BE2C (cell line): ENCODE measurements at regions not wholly inside any gene's neighbourhood (a gene's known extent, or its start where the extent isn't known, plus 50 kb on each side); places are given as distances from the start of the nearest gene placed in this dataset.

Source experiments
- DNase-seq: peaks from one replicate; pipeline ENCODE4 v3.0.0-alpha.2; 2020
- H3K27me3 ChIP-seq: fragments of 250-450 bp; sonication (Bioruptor Pico); 2 replicates; pipeline ENCODE4 v1.5.1; 2020; ENCODE audit warnings: mild to moderate bottlenecking
- H3K36me3 ChIP-seq: fragments of 250-450 bp; sonication (Bioruptor Pico); 2 replicates; pipeline ENCODE4 v1.5.1; 2020; ENCODE audit warnings: mild to moderate bottlenecking
- H3K4me1 ChIP-seq: fragments of 250-450 bp; sonication (Bioruptor Pico); 2 replicates; pipeline ENCODE4 v1.5.1; 2020
- H3K4me3 ChIP-seq: 2 replicates; pipeline ENCODE4 v1.5.1; 2011; ENCODE audit warnings: low read depth, low read length
- H3K9me3 ChIP-seq: fragments of 250-450 bp; sonication (Bioruptor Pico); 2 replicates; pipeline ENCODE4 v1.5.1; 2020
- CTCF ChIP-seq: IDR thresholded peaks from 2 replicates; pipeline ENCODE4 v1.5.1; 2012; ENCODE audit warnings: mild to moderate bottlenecking, low read depth, low read length

GRCh38 chr5:124478264-124478663, 268.2 kb downstream of the ZNF608 start:
- H3K27me3 ChIP-seq = no peaks in the 10 kb centered on the region
- no peak for TF ChIP-seq CTCF
- DNase-seq = no peak
- H3K36me3 ChIP-seq = no peaks in the 10 kb centered on the region
- no peaks in the 10 kb centered on the region for H3K4me1 ChIP-seq
- H3K9me3 ChIP-seq = no peaks in the 10 kb centered on the region
- H3K4me3 ChIP-seq = no peak overlapping the region

- no peaks in the 10 kb centered on the region for H3K27me3 ChIP-seq
- no peaks in the 10 kb centered on the region for H3K4me1 ChIP-seq
- DNase-seq = no peak
- no peak overlapping the region for H3K4me3 ChIP-seq
- no peaks in the 10 kb centered on the region for H3K36me3 ChIP-seq
- H3K9me3 ChIP-seq = no peaks in the 10 kb centered on the region
- TF ChIP-seq CTCF = no peak
Observed at GRCh38 chr5:124477577-124477976, 268.9 kb downstream of the ZNF608 start.

GRCh38 chr5:124477062-124477461, 269.4 kb downstream of the ZNF608 start:
- H3K36me3 ChIP-seq = no peaks in the 10 kb centered on the region
- no peak for DNase-seq
- TF ChIP-seq CTCF = no peak
- H3K4me3 ChIP-seq = no peak overlapping the region
- no peaks in the 10 kb centered on the region for H3K4me1 ChIP-seq
- H3K9me3 ChIP-seq = no peaks in the 10 kb centered on the region
- H3K27me3 ChIP-seq = no peaks in the 10 kb centered on the region

- no peak for DNase-seq
- no peak overlapping the region for H3K4me3 ChIP-seq
Observed at GRCh38 chr5:124474528-124475215, 271.8 kb downstream of the ZNF608 start.

GRCh38 chr5:124468671-124469411, 277.6 kb downstream of the ZNF608 start:
- Histone ChIP-seq H3K36me3 (no peaks in the 10 kb centered on the region), H3K9me3 (no peaks in the 10 kb centered on the region), H3K4me3 (no peak overlapping the region), H3K27me3 (no peaks in the 10 kb centered on the region), H3K4me1 (no peaks in the 10 kb centered on the region)
- TF ChIP-seq CTCF = no peak
- DNase-seq = no peak

More at GRCh38 chr5:124474528-124475215, 271.8 kb downstream of the ZNF608 start:
- no peak for TF ChIP-seq CTCF
- H3K4me1 ChIP-seq = no peaks in the 10 kb centered on the region
- no peaks in the 10 kb centered on the region for H3K27me3 ChIP-seq
- no peaks in the 10 kb centered on the region for H3K9me3 ChIP-seq
- no peaks in the 10 kb centered on the region for H3K36me3 ChIP-seq

- Histone ChIP-seq H3K36me3 (no peaks in the 10 kb centered on the region), H3K9me3 (no peaks in the 10 kb centered on the region), H3K4me3 (no peak overlapping the region), H3K27me3 (no peaks in the 10 kb centered on the region), H3K4me1 (peaks cover under 1% of the 10 kb centered on the region; the same call in 1 of the 2 replicates)
- DNase-seq = no peak
- TF ChIP-seq CTCF = no peak
Observed at GRCh38 chr5:124467745-124468144, 278.7 kb downstream of the ZNF608 start.
